GM18951 (cell line): ENCODE measurements at regions not wholly inside any gene's neighbourhood (a gene's known extent, or its start where the extent isn't known, plus 50 kb on each side); places are given as distances from the start of the nearest gene placed in this dataset.

Source experiments
- POLR2A ChIP-seq: IDR thresholded peaks from 4 replicates; pipeline ENCODE4 v1.6.1; 2011; ENCODE audit warnings: mild to moderate bottlenecking; ENCODE audit not compliant: insufficient read length, insufficient read depth; ENCODE audit errors: extremely low read depth
- in situ Hi-C: fragments of 300-500 bp; cut with MboI; formaldehyde crosslinking; loops from one replicate; pipeline ENCODE4 v1.12.0; 2022; ENCODE audit warnings: low sequenced_read_pairs, mixed read lengths, inconsistent platforms; ENCODE audit not compliant: unreplicated experiment

DNA sequence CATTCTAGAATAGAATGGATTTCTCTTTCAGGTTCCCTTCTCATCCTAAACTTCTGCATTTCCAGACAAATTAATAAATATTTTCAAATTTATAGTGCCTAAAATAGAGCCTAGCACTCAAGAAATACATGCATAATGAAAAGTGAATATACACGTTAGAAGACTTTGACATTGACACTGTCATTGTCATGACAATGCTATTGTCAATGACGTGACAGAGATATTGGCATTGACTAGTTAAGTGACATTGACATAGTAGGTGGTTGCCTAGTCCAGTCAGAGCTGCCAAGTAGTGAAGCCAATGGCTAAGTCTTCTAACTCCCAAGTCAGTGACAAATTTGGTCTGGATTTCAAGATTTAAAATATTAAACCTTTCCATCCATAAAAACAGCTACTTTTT lies 410.5 kb downstream of the LMO4 start:
- in situ Hi-C loops = no loop called here
- TF ChIP-seq POLR2A = no peak

DNA sequence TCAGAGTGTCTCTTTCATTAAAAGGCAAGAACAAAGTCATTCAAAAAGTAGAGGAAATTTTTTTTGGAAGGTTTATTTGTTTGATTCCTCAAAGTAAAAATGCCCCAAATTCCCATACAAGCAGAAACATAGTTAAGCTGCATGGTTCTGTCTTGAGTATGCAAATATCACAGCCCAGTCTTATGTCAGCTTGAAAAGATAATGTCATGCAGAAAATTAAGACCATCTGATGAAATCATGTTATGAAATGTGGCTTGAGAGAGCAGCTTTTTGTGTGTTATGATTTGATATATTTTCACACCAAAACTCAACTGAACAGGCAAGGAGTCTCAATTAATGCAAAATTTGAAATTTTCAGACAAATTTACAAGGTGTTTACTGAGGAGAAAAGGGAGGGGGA lies 411.0 kb downstream of the LMO4 start:
- in situ Hi-C loops = no loop called here
- TF ChIP-seq POLR2A = no peak

DNA sequence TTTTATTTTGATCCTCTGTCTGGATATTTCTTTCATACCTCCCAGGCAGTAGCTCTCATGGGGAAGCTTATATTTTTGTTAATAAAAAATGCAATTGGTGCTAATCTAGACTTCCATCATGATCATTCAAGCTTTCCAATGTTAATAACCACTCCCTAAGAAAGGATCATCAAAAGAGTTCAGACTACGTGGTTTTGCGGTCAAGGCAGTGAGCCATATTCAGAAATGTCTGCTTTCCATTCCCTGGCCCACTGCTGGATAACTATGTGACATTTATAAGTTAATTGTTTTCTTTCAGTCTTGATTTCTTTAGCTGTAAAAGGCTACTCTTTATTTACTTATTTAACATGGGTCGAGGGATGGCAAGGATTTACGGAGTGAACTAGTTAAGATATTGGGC lies 414.6 kb downstream of the LMO4 start:
- TF ChIP-seq POLR2A = no peak
- in situ Hi-C loops = no loop called here

DNA sequence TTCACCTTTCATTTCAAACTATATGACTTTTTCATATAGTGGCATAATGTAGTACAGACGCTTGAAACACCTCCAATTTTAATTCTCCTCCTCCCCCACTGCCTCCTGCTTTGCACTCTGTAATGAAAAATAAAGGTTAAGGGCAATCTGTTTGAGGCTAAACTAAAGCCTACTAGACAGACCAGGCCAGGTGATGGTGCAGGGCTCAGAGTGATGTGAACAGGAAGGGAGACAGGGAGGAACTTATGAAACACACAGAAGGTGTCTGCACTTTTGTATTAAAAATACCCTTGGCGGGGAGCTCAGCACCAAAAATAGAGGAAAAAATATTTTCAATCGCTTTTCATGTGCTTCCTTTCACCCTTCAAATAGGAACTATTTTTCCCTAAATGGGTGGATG lies 415.4 kb downstream of the LMO4 start:
- in situ Hi-C loops = no loop called here
- TF ChIP-seq POLR2A = no peak

DNA sequence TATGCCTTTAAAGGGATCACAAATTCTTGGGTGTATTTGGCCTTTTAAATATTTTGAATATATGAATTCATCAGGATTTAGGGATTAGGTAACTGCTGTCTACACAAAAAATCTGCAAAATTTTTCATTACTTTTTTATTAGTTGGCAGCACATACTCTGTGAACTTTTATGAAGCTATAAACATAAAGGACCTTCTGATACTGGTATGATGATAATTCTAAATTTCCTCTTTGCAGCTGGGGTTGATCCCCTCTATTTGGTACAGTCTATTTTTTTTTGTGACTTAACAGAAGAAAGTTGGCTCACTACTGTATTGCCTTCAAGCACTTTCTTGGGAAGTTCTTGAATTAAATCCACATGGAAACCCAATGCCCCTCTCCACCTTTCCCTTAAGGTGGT lies 416.1 kb downstream of the LMO4 start:
- no peak for TF ChIP-seq POLR2A
- in situ Hi-C loops = no loop called here

DNA sequence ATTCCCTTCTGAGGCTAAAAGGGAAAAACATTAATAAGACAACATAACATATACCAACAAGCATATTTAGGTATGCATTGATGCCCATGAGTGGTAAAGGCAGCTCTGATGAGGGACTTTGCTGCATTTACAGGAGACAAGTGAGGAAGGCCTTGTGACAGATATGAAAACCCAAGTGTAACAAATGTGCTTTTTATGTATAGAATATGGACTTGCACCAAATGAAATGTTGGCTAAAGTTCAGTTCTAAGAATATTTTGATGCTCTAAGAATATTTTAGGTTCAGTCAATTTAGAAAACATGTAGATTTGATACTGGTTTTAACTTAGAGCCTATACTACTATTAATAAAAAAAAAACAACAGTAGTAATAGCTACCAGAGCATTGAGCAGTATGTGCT lies 424.7 kb downstream of the LMO4 start:
- no peak for TF ChIP-seq POLR2A
- in situ Hi-C loops = no loop called here

DNA sequence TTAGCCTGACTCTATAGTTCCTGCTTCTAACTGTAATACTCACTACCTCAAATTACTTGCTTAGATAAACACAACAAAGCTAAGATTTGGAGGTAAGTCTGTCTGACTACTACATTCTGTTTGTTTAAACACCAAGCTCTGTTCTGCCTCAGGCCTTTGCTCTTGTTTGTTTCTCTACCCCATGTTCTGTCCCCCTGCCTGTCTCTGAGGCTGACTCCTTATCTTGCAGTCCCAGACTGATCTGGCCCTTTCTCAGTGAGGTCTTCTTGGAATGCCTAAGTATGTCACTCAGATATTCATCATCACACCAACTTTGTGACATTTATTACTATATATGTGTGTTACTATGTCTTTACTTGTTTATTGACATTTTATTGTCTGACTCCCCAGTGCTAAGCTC lies 425.5 kb downstream of the LMO4 start:
- in situ Hi-C loops = no loop called here

DNA sequence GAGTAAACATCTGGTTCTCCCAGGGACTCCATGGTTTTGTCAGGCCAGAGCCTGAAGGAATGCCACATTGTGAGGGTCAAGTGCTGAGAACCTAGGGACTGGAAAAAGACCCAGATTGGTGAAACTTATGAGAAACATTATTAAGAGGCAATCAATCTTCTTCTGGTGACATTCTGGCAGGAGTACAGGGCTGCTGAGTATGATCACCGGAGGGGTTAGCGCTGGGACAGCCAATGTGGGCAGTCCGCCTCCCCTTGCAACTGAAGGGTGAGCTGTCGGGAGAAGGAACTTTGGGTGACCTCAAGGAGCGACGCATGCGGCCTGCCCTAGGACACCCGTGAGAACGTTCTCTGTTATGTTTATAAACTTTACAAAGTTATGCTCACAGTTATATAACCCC lies 429.0 kb downstream of the LMO4 start:
- in situ Hi-C loops = no loop called here
- no peak for TF ChIP-seq POLR2A

More for the DNA sequence above, 425.5 kb downstream of the LMO4 start:
- no peak for TF ChIP-seq POLR2A

DNA sequence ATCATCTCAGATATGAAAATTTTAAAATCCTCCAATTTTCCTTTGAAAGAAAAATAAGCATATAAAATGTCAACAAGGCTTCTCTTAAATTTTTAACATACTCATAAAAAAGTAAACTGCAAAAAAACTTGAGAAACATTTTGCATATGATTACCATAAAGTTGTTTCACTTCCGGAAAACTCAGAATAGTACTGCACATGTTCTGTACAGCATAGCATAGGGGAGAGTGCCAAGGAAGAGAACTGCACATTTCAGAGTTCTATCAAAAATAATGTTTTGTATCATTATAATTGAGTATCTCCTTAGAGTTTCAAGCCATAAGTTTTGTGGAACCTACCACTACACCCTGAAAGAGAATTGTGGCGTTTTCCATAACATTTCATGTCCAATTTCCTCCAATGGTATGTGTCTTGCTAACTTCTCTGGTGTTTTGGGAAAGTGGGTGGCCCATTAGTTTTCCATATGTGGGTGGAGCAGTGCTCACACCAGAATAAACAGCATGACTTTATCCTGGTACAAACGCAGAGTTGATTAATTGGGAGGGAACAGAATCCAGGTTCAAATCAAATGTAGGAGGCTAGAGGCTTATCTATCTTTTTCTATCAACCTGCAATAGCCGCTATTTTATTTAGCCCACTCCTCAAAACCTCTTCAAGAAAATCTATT lies 430.9 kb downstream of the LMO4 start:
- in situ Hi-C loops = no loop called here
- TF ChIP-seq POLR2A = no peak

DNA sequence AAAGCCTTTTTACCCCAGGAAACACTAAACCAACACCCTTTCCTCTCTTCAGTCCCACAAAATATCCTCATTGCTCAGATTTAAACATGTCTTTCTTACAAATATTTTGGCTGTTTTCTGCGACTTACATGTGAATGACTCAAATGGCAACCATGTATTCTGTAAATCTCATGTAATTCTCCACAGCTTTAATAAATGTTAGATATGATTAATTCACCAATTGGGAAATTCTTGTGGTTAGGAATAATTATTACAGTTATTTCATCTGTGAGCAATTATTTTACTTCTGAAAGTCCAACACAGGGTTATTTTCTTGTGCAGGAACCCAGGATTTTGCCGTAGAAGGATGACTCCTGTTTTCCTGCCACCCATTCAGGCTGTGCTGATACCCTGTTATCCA lies 431.5 kb downstream of the LMO4 start:
- in situ Hi-C loops = no loop called here
- no peak for TF ChIP-seq POLR2A

DNA sequence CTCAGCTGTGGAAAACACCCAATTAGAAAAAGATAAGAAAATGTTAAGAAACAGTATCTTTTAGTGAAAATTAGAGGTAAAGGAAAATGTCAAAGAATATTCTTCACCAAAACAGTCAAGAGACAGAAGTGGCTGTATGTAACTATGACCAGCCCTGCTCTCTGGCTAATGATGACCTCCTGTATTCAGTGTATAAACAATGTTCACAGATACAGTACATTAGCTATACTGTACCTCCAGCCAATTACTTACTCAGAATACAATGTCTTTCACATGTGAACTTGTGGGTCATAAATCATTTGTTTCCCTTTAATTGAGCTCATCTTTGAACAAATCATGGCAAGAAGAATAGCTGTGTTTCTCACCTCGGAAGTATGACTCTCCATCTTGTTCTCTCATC lies 432.0 kb downstream of the LMO4 start:
- in situ Hi-C loops = no loop called here
- no peak for TF ChIP-seq POLR2A

DNA sequence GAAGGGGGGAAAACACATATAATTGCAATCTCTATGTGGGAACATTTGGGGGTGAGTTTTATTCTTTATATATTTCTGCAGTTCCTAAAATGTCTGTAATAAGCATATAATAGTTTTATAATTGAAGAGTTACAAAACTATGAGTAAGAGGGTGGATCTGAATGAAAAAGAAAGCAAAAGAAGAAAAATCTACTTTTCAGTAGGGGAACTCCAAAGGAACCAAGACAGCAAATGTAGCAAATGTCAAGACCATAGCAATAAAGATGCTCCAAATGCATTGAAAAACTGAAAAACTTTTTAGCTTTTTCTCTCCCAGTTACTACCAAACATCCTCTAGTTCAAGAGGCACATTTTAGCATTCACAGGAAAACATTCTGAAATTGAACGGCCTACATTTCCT lies 434.8 kb downstream of the LMO4 start:
- in situ Hi-C loops = no loop called here
- no peak for TF ChIP-seq POLR2A

DNA sequence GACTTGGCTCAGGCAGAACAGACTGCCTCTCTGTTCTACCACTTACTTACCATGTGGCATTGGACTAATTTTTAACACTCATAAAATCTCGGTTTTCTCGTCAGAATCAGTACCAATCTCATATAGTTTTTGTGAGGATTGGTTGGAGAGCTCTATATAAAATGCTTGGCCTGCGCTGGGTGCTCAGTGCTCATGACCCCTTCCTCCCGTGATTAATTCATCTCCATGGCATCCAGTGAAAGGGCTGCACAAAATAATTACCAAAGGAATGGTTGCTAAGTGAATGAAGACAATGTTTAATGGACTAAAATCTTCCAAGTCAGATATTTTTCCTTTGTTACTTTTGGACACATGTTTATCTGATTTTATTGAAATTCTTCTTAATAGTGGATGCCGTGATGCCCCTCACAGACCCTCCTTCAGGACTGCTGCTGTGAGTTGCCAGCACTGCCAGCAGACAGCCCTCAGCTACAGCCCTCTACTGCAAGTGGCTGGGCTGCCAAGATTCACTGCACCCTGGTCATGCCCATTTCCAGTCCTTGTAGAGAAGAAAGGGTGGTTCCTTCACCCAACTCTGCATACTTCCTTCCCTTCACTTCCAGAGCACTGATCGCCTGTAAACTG lies 436.5 kb downstream of the LMO4 start:
- no peak for TF ChIP-seq POLR2A
- in situ Hi-C loops = no loop called here

DNA sequence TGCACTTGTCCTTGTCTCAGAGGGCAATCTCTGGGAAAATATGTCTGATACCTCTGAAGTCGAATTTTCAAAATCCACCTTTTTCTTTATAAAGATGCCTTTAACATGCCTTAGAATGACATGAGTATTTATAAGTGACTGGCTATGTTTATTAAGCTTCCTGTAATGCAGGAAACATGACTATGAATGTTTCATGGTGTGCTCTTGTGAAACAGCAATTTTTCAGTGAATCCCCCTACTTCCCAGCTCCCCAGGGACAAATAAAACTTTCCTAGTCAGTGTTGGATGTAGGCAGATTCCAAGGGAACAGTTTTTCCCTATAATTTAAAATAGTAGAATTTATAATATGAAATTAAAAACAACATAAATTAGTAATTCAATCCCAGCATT lies 437.0 kb downstream of the LMO4 start:
- in situ Hi-C loops = no loop called here
- TF ChIP-seq POLR2A = no peak
